Activated CD4-positive, alpha-beta T cell treated with anti-CD3 and anti-CD28 coated beads, Interleukin-2, amount 10 ng/mL, durations not matched to agents 7 days and 5 days (primary cell): ENCODE measurements at regions not wholly inside any gene's neighbourhood (a gene's known extent, or its start where the extent isn't known, plus 50 kb on each side); places are given as distances from the start of the nearest gene placed in this dataset.

Experiments
- CTCF ChIA-PET: fragments of 350-600 bp; sonication (Branson Sonifier 250); formaldehyde crosslinking; loops from one replicate; lab custom pipeline; 2021; ENCODE audit warnings: antibody characterized with exemption; lab: Charles Lee
- POLR2A ChIA-PET: fragments of 350-600 bp; sonication (Branson Sonifier 250); formaldehyde crosslinking; loops from one replicate; lab custom pipeline; 2021; ENCODE audit warnings: antibody characterized with exemption; lab: Charles Lee
- DNase-seq: peaks from one replicate; pipeline ENCODE4 v3.0.0-alpha.2; 2020
- H3K27ac Mint-ChIP-seq: one replicate; pipeline ENCODE4 v1.8.0; 2021; ENCODE audit warnings: mild to moderate bottlenecking, moderate library complexity, mixed read lengths
- H3K27me3 Mint-ChIP-seq: one replicate; pipeline ENCODE4 v1.8.0; 2021; ENCODE audit warnings: mixed read lengths
- H3K36me3 Mint-ChIP-seq: one replicate; pipeline ENCODE4 v1.8.0; 2021; ENCODE audit warnings: low read depth, mixed read lengths
- H3K4me1 Mint-ChIP-seq: one replicate; pipeline ENCODE4 v1.8.0; 2021; ENCODE audit warnings: mixed read lengths
- H3K4me3 Mint-ChIP-seq: one replicate; pipeline ENCODE4 v1.8.0; 2021; ENCODE audit warnings: mild to moderate bottlenecking, moderate library complexity, mixed read lengths
- H3K9me3 Mint-ChIP-seq: one replicate; pipeline ENCODE4 v1.8.0; 2021; ENCODE audit warnings: mixed read lengths

DNA sequence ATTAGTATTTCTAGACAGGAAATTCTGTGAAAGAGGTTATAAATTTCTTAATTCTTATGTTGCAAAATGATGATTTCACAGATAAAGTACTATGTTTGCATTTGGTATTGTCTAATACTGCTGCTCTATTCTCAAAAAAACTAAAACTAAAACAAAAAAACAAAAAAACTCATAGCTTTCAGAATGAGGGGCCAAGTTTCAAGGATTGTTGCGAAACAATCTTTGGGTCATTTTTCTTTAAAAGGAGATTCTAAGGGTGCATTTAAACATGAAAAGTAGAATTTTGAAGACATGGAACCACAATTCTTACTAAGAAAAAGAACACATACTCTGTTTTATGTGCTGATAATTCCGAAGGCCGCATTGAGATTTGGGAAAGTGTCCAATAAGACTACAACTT lies 645.1 kb downstream of the ADGRL2 start:
- Mint-ChIP-seq H3K9me3 (peaks cover 5% of the 10 kb centered on the region), H3K27ac (no peak overlapping the region), H3K4me3 (no peak overlapping the region), H3K36me3 (no peaks in the 10 kb centered on the region), H3K27me3 (no peaks in the 10 kb centered on the region), H3K4me1 (no peaks in the 10 kb centered on the region)
- ChIA-PET POLR2A (no interaction called here), CTCF (no interaction called here)
- DNase-seq = no peak

GRCh38 chr1:82445132-82445531 lies 644.4 kb downstream of the ADGRL2 start:
- H3K4me1 Mint-ChIP-seq = no peaks in the 10 kb centered on the region

GRCh38 chr1:82441402-82441801 lies 640.7 kb downstream of the ADGRL2 start:
- ChIA-PET CTCF (no interaction called here), POLR2A (no interaction called here)
- H3K4me3 Mint-ChIP-seq = no peak overlapping the region
- DNase-seq = no peak
- H3K27ac Mint-ChIP-seq = no peak overlapping the region
- no peaks in the 10 kb centered on the region for H3K27me3 Mint-ChIP-seq
- H3K9me3 Mint-ChIP-seq = peaks cover 2% of the 10 kb centered on the region
- no peaks in the 10 kb centered on the region for H3K36me3 Mint-ChIP-seq
- H3K4me1 Mint-ChIP-seq = no peaks in the 10 kb centered on the region

More at GRCh38 chr1:82445132-82445531, 644.4 kb downstream of the ADGRL2 start:
- Mint-ChIP-seq H3K27me3 (no peaks in the 10 kb centered on the region), H3K4me3 (no peak overlapping the region), H3K9me3 (peaks cover 4% of the 10 kb centered on the region), H3K27ac (no peak overlapping the region), H3K36me3 (no peaks in the 10 kb centered on the region)
- POLR2A ChIA-PET = no interaction called here
- CTCF ChIA-PET = no interaction called here
- DNase-seq = no peak

GRCh38 chr1:82423174-82423815 lies 622.6 kb downstream of the ADGRL2 start:
- Mint-ChIP-seq H3K4me1 (no peaks in the 10 kb centered on the region), H3K4me3 (no peak overlapping the region)

GRCh38 chr1:82421782-82422181 lies 621.0 kb downstream of the ADGRL2 start:
- ChIA-PET CTCF (no interaction called here), POLR2A (no interaction called here)
- H3K4me1 Mint-ChIP-seq = no peaks in the 10 kb centered on the region
- no peak for DNase-seq
- no peaks in the 10 kb centered on the region for H3K36me3 Mint-ChIP-seq
- H3K27ac Mint-ChIP-seq = no peak overlapping the region
- no peaks in the 10 kb centered on the region for H3K27me3 Mint-ChIP-seq
- H3K4me3 Mint-ChIP-seq = no peak overlapping the region
- no peaks in the 10 kb centered on the region for H3K9me3 Mint-ChIP-seq

More at GRCh38 chr1:82423174-82423815, 622.6 kb downstream of the ADGRL2 start:
- no peaks in the 10 kb centered on the region for H3K27me3 Mint-ChIP-seq
- no peak for DNase-seq
- CTCF ChIA-PET = no interaction called here
- no peaks in the 10 kb centered on the region for H3K9me3 Mint-ChIP-seq
- POLR2A ChIA-PET = no interaction called here
- no peaks in the 10 kb centered on the region for H3K36me3 Mint-ChIP-seq
- no peak overlapping the region for H3K27ac Mint-ChIP-seq

DNA sequence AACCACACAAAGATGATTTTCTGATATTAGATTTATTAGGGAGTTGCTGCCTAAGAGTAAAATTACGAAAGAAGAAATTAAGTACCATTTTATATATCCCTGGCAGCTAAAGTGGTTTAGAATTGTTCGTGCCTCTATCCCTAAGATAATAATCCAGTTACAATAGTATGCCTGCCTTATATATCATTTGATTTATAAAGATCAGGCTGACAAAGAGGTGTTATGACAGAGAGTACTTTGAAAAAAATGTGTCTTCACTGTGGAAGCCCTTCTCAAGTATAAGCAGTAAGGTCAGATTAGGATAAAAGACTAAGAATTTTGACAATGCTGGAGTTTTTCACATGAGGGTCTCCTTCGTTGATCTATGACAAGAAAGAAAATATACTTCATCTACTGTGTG lies 619.9 kb downstream of the ADGRL2 start:
- Mint-ChIP-seq H3K27ac (no peak overlapping the region), H3K9me3 (no peaks in the 10 kb centered on the region), H3K27me3 (no peaks in the 10 kb centered on the region), H3K4me1 (no peaks in the 10 kb centered on the region), H3K36me3 (no peaks in the 10 kb centered on the region), H3K4me3 (no peak overlapping the region)
- ChIA-PET CTCF (no interaction called here), POLR2A (no interaction called here)
- no peak for DNase-seq

DNA sequence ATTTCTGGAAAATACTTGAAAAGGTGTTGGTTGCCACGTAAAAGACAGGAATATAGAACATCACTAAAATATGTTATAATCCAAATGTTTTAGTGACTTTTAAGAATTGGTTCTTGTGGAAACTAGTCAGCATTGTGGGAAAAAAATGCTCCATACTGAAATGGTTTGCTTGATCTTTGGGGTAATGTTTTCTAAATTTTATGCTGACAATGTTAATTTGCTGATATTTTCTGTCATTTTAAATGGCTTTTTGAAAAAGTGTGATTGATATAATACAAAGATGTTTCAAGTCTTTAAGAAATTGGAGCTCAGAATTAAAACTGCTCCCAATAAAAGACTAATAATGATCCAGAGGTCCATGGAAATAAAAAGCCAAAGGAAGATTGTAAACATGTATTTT lies 610.9 kb downstream of the ADGRL2 start:
- no peak overlapping the region for H3K4me3 Mint-ChIP-seq
- CTCF ChIA-PET = no interaction called here

GRCh38 chr1:82405333-82405732 lies 604.6 kb downstream of the ADGRL2 start:
- POLR2A ChIA-PET = no interaction called here
- Mint-ChIP-seq H3K36me3 (no peaks in the 10 kb centered on the region), H3K4me3 (no peak overlapping the region), H3K4me1 (no peaks in the 10 kb centered on the region), H3K9me3 (no peaks in the 10 kb centered on the region), H3K27me3 (no peaks in the 10 kb centered on the region), H3K27ac (no peak overlapping the region)
- DNase-seq = no peak
- CTCF ChIA-PET = no interaction called here

More for the DNA sequence above, 610.9 kb downstream of the ADGRL2 start:
- H3K36me3 Mint-ChIP-seq = no peaks in the 10 kb centered on the region
- H3K9me3 Mint-ChIP-seq = no peaks in the 10 kb centered on the region
- POLR2A ChIA-PET = no interaction called here
- H3K27ac Mint-ChIP-seq = no peak overlapping the region
- no peaks in the 10 kb centered on the region for H3K4me1 Mint-ChIP-seq
- H3K27me3 Mint-ChIP-seq = no peaks in the 10 kb centered on the region
- no peak for DNase-seq

DNA sequence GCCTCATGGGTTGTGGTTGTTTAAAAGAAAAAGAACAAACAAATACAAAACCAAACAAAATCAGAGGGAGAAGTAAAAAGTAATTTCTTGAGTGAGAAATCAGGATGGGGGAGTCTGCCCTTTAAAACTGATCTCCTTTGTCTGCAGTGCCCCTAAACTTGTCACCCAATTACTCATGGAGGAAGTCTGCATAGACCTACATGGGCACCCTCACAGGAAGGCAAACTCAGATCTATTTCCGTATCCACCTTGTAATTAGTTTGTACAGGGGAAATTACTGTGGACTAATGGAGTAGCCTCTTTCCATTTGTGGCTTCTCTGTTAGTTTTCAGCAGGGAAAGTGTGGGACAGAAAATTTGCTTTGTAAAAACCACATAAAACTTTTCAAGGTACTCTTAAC lies 600.4 kb downstream of the ADGRL2 start:
- no peaks in the 10 kb centered on the region for H3K9me3 Mint-ChIP-seq
- no peak overlapping the region for H3K4me3 Mint-ChIP-seq
- H3K27ac Mint-ChIP-seq = no peak overlapping the region
- ChIA-PET CTCF (no interaction called here), POLR2A (no interaction called here)
- no peaks in the 10 kb centered on the region for H3K27me3 Mint-ChIP-seq
- H3K4me1 Mint-ChIP-seq = no peaks in the 10 kb centered on the region
- DNase-seq = no peak
- H3K36me3 Mint-ChIP-seq = no peaks in the 10 kb centered on the region

DNA sequence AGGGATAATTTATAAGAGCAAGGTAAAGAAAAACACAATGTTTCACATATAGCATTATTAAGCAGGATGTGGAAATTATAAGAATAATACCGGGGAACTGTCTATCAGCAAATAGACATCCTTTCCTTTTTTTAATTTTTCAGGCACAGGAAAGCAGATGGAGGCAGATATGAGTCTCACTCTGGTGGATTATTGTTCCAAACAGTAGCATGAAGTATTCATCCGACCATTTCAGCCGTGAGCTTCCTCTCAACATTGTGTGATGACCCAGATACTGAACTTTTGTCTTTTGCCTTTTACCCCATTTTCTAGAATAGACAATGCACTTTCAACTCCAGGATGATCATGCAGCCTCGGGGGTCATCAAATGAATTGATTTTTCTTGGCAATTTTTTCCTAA lies 599.8 kb downstream of the ADGRL2 start:
- Mint-ChIP-seq H3K27me3 (peaks cover 1% of the 10 kb centered on the region), H3K4me1 (no peaks in the 10 kb centered on the region), H3K27ac (no peak overlapping the region), H3K4me3 (no peak overlapping the region), H3K36me3 (no peaks in the 10 kb centered on the region), H3K9me3 (no peaks in the 10 kb centered on the region)
- POLR2A ChIA-PET = no interaction called here
- no peak for DNase-seq
- CTCF ChIA-PET = no interaction called here

DNA sequence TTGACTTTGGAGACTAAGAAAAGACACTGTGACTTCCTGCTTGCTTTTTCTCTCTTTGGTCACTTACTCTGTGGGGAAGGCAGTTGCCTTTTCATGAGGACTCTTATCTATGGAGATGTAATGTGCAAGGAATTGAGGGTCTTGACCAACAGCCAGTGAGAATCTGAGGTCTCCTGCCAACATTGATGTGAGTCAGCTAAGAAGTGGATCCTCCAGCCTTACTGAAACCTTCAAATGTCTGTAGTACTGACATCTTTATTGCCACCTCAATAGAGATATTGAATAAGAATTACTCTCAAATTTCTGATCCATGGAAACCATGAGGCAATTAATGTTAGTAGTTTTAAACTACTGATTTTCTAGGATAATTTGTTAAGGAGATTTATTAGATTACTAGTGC lies 598.4 kb downstream of the ADGRL2 start:
- ChIA-PET POLR2A (no interaction called here), CTCF (interaction anchor here (0.9 kb wide), 1 partner anchor 10 kb away, joined by 4 read pairs; no protein-coding TSS in a partner anchor)
- Mint-ChIP-seq H3K4me3 (no peak overlapping the region), H3K27me3 (peaks cover 3% of the 10 kb centered on the region), H3K9me3 (no peaks in the 10 kb centered on the region), H3K36me3 (no peaks in the 10 kb centered on the region), H3K4me1 (no peaks in the 10 kb centered on the region), H3K27ac (no peak overlapping the region)
- DNase-seq = no peak

GRCh38 chr1:82398357-82398756 lies 597.6 kb downstream of the ADGRL2 start:
- Mint-ChIP-seq H3K4me1 (no peaks in the 10 kb centered on the region), H3K4me3 (no peak overlapping the region), H3K27ac (no peak overlapping the region), H3K36me3 (no peaks in the 10 kb centered on the region), H3K27me3 (peaks cover 3% of the 10 kb centered on the region), H3K9me3 (no peaks in the 10 kb centered on the region)
- no peak for DNase-seq
- ChIA-PET CTCF (interaction anchor here (0.9 kb wide), 1 partner anchor 11 kb away, joined by 4 read pairs; no protein-coding TSS in a partner anchor), POLR2A (no interaction called here)

DNA sequence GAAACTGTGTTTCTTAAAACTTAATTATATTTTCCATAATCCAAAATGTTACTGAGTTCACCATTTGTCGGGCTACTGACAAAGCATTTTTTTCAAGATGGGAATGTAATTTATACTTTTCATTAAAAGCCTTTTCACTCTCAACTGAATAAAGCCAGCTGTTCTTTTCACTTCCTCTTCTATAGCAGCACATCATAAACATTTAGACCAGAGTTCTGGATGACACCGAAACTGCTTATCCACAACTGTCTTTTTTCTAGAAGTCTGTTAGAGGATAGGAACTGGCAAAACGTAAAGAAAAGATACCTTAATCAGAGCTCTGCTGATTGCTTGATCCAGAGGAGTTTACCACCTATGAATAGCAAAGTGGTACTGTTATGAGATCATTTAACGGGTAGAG lies 594.7 kb downstream of the ADGRL2 start:
- H3K27ac Mint-ChIP-seq = no peak overlapping the region
- no peaks in the 10 kb centered on the region for H3K4me1 Mint-ChIP-seq
- no peak overlapping the region for H3K4me3 Mint-ChIP-seq
- no peak for DNase-seq
- ChIA-PET CTCF (no interaction called here), POLR2A (no interaction called here)
- H3K9me3 Mint-ChIP-seq = no peaks in the 10 kb centered on the region
- H3K27me3 Mint-ChIP-seq = peaks cover 3% of the 10 kb centered on the region
- H3K36me3 Mint-ChIP-seq = no peaks in the 10 kb centered on the region

- no peak for DNase-seq
- POLR2A ChIA-PET = no interaction called here
- CTCF ChIA-PET = no interaction called here
- Mint-ChIP-seq H3K27me3 (peaks cover 3% of the 10 kb centered on the region), H3K27ac (no peak overlapping the region), H3K4me3 (no peak overlapping the region), H3K36me3 (no peaks in the 10 kb centered on the region), H3K4me1 (no peaks in the 10 kb centered on the region), H3K9me3 (no peaks in the 10 kb centered on the region)
These were observed 592.2 kb downstream of the ADGRL2 start for GRCh38 chr1:82392946-82393345.
